ENCODE measurements at regions not wholly inside any gene's neighbourhood (a gene's known extent, or its start where the extent isn't known, plus 50 kb on each side); places are given as distances from the start of the nearest gene placed in this dataset.

DNA sequence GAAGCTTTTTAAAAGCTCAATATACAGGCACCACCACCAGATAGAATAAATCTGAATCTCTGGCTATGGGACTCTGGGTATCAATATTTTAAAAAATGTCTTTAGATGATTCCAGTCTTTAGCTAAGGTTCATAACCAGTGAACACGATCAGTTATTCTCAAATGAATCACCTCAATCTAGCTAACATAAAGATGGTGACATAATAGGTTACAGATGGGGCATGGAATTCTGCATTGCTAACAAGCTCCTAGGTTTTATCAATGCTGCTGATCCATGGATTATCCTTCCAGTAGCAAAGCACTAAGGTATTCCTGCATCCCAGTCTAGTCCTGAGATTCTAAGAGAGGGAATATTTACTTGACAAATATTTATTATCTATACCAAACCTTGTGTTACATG, 415.5 kb upstream of the CDH11 start:
- TF ChIP-seq GABPA (IDR thresholded peaks at IDR 0.05; ENCODE audit: low read depth), result no peak
- no peak for TF ChIP-seq POLR2AphosphoS5 (IDR thresholded peaks at IDR 0.05; ENCODE audit: low read depth)
- TF ChIP-seq SPI1 (IDR thresholded peaks at IDR 0.05; ENCODE audit: borderline replicate concordance, low read depth), result no peak
- TF ChIP-seq, protein P1, sequence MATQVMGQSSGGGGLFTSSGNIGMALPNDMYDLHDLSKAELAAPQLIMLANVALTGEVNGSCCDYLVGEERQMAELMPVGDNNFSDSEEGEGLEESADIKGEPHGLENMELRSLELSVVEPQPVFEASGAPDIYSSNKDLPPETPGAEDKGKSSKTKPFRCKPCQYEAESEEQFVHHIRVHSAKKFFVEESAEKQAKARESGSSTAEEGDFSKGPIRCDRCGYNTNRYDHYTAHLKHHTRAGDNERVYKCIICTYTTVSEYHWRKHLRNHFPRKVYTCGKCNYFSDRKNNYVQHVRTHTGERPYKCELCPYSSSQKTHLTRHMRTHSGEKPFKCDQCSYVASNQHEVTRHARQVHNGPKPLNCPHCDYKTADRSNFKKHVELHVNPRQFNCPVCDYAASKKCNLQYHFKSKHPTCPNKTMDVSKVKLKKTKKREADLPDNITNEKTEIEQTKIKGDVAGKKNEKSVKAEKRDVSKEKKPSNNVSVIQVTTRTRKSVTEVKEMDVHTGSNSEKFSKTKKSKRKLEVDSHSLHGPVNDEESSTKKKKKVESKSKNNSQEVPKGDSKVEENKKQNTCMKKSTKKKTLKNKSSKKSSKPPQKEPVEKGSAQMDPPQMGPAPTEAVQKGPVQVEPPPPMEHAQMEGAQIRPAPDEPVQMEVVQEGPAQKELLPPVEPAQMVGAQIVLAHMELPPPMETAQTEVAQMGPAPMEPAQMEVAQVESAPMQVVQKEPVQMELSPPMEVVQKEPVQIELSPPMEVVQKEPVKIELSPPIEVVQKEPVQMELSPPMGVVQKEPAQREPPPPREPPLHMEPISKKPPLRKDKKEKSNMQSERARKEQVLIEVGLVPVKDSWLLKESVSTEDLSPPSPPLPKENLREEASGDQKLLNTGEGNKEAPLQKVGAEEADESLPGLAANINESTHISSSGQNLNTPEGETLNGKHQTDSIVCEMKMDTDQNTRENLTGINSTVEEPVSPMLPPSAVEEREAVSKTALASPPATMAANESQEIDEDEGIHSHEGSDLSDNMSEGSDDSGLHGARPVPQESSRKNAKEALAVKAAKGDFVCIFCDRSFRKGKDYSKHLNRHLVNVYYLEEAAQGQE (IDR thresholded peaks at IDR 0.05; ENCODE audit: insufficient replicate concordance, low read depth), result no peak
- H3K27me3 ChIP-seq (ENCODE audit: insufficient read depth, poor library complexity, severe bottlenecking), result no peaks in the 10 kb centered on the region
- H3K4me3 ChIP-seq (replicated peaks; ENCODE audit: insufficient read depth, low read length), result no peak overlapping the region
- no peak overlapping the region for H3K27ac ChIP-seq (replicated peaks)
- DNase-seq (ENCODE audit: low read depth in 1 of 2, low spot score in 1 of 2), result no peak

GRCh38 chr16:65534121-65534528, 412.3 kb upstream of the CDH11 start:
- no peaks in the 10 kb centered on the region for H3K27me3 ChIP-seq (ENCODE audit: insufficient read depth, poor library complexity, severe bottlenecking)
- TF ChIP-seq, protein P1 (IDR thresholded peaks at IDR 0.05; ENCODE audit: insufficient replicate concordance, low read depth), result no peak
- TF ChIP-seq CTCF (IDR thresholded peaks at IDR 0.05; ENCODE audit: insufficient read depth, low read length) (no peak), GABPA (IDR thresholded peaks at IDR 0.05; ENCODE audit: low read depth) (no peak), SPI1 (IDR thresholded peaks at IDR 0.05; ENCODE audit: borderline replicate concordance, low read depth) (no peak), POLR2AphosphoS5 (IDR thresholded peaks at IDR 0.05; ENCODE audit: low read depth) (no peak)
- no peak for DNase-seq (ENCODE audit: low read depth in 1 of 2, low spot score in 1 of 2)
- no peak overlapping the region for H3K4me3 ChIP-seq (replicated peaks; ENCODE audit: insufficient read depth, low read length)
- no peak overlapping the region for H3K27ac ChIP-seq (replicated peaks)

DNA sequence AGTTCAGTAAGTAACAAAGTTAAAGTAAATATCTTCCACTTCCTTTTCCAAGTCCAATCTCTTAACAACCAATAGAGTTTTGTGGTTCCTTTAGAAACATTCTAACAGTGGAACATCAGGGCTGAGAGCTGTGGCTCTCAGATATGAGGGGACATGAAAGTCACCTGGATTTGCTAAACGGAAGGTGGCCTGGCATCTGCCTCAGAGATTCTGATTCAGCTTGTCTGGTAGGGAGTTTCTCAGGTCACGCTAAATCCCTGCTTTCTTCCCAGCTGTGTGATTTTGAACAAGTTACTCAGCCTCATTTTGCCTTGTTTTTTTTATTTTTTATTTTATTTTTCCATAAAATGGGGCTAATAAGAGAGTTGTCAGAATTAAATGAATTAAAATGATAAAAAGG, 411.0 kb upstream of the CDH11 start:
- TF ChIP-seq CTCF (IDR thresholded peaks at IDR 0.05; ENCODE audit: insufficient read depth, low read length) (no peak), SPI1 (IDR thresholded peaks at IDR 0.05; ENCODE audit: borderline replicate concordance, low read depth) (no peak), GABPA (IDR thresholded peaks at IDR 0.05; ENCODE audit: low read depth) (no peak)
- TF ChIP-seq, protein P1 (IDR thresholded peaks at IDR 0.05; ENCODE audit: insufficient replicate concordance, low read depth), result no peak
- no peak overlapping the region for H3K4me3 ChIP-seq (replicated peaks; ENCODE audit: insufficient read depth, low read length)
- H3K27me3 ChIP-seq (ENCODE audit: insufficient read depth, poor library complexity, severe bottlenecking), result no peaks in the 10 kb centered on the region
- no peak for DNase-seq (ENCODE audit: low read depth in 1 of 2, low spot score in 1 of 2)
- H3K27ac ChIP-seq (replicated peaks), result no peak overlapping the region

- TF ChIP-seq GABPA (IDR thresholded peaks at IDR 0.05; ENCODE audit: low read depth) (no peak), SPI1 (IDR thresholded peaks at IDR 0.05; ENCODE audit: borderline replicate concordance, low read depth) (no peak), CTCF (IDR thresholded peaks at IDR 0.05; ENCODE audit: insufficient read depth, low read length) (no peak), POLR2AphosphoS5 (IDR thresholded peaks at IDR 0.05; ENCODE audit: low read depth) (no peak)
- TF ChIP-seq, protein P1 (IDR thresholded peaks at IDR 0.05; ENCODE audit: insufficient replicate concordance, low read depth), result no peak
- Histone ChIP-seq H3K27ac (replicated peaks) (no peak overlapping the region), H3K27me3 (ENCODE audit: insufficient read depth, poor library complexity, severe bottlenecking) (no peaks in the 10 kb centered on the region), H3K4me3 (replicated peaks; ENCODE audit: insufficient read depth, low read length) (no peak overlapping the region)
- no peak for DNase-seq (ENCODE audit: low read depth in 1 of 2, low spot score in 1 of 2)
These were observed 410.4 kb upstream of the CDH11 start for GRCh38 chr16:65532258-65532657.
